ENCODE measurements at regions not wholly inside any gene's neighbourhood (a gene's known extent, or its start where the extent isn't known, plus 50 kb on each side); places are given as distances from the start of the nearest gene placed in this dataset.

DNA sequence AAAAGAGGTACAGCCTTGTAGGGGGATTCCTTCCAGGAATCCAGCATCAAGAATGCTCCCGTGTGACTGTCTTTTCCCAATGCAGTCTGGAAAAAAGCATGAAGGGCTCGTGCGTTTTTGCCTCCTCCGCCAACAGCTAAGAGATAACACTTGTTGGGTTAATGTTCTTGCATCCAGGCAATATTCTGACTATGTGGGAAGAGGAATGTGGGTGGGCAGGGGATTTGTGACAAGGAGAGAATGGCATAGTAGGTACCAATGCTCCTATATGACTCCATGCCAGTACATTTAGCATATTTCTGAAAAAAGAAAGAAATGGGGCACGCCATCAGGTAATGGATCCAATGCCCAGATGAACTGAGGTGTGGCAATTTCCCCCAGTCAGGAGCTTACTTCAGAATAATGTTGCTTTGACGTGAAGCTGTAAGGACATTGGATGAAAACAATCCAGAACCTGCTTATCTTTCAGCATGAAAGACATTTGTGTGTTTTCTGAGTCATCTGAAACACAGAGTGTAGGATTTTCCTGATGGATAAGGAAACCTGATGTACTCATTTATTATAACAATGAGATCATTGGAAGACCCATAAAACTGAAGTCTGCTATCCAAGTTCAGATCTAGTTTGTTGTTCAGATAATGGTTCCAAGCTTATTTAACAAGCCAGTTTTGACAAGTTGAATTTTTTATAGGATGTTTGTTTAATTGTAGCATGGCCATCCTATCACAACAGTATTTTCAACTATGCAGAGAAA, 105.5 kb downstream of the LYPLAL1 start:
- H3K4me1 ChIP-seq (ENCODE audit: control insufficient read depth, insufficient read depth, low read length): peaks cover 4% of the 10 kb centered on the region
- no peak overlapping the region for H3K9ac ChIP-seq (ENCODE audit: low read length)
- no peaks in the 10 kb centered on the region for H3K36me3 ChIP-seq (ENCODE audit: control insufficient read depth, insufficient read depth, low read length)
- no peak overlapping the region for H3K4me3 ChIP-seq (ENCODE audit: low read length)
- no peaks in the 10 kb centered on the region for H3K27me3 ChIP-seq (ENCODE audit: control insufficient read depth, insufficient read depth, low read length)
- H3K27ac ChIP-seq (ENCODE audit: low read depth, low read length): no peak overlapping the region

DNA sequence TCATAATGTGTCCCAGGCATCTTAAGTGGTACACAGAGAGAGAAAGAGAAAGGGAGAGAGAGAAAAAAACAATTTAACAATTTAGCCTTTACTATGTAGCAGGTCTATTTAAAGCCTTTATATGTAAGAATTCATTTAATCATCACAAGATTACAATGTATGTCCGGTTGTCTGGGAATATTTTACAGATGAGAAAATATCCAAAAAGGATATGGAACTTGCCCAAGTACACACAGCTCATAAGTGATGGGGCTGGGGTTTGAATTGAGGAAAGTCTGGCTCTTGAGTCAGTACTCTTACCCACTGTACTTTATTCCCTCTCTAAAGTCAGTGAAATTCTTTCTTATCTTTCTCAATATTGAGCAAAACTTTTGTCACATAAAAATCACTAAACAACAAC, 104.6 kb downstream of the LYPLAL1 start:
- Histone ChIP-seq H3K4me3 (ENCODE audit: low read length) (no peak overlapping the region), H3K27me3 (ENCODE audit: control insufficient read depth, insufficient read depth, low read length) (no peaks in the 10 kb centered on the region), H3K36me3 (ENCODE audit: control insufficient read depth, insufficient read depth, low read length) (no peaks in the 10 kb centered on the region), H3K27ac (ENCODE audit: low read depth, low read length) (no peak overlapping the region), H3K4me1 (ENCODE audit: control insufficient read depth, insufficient read depth, low read length) (peaks cover 4% of the 10 kb centered on the region), H3K9ac (ENCODE audit: low read length) (no peak overlapping the region)

DNA sequence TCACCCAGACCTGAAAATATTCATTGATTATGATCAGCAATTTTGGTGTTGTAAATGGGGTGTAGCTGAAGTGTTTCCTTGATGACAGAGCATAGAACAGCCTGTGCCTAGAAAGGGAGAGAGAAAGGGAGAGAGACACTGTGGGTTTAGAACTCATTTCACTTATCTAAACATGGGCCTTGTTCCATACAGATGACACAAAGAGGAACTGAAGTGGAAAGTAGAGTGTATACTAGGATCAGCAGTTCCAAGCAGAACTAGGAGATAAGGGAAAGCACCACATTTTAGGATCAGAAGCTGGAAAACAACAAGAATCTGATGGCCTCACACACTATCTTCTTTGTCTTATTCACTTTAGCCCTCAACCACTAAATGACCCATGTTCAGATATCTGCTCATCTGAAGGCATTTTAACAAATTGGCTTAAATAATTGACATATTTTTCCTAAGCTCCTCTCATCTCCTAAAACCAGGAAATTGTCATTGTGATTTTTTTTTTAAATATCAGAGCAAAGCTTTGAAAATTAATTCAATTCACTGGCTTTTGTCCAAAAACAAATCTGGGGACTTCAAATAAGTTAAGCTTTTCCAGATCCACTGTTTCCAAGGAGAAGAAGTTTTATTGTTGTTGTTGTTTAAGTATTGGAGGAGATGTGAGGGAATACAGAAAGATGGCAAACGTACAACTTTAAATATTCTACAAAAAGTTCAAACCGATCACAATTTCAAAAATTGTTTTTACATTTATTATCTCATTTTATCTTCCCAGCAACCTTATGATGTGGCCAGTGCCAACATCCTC, 103.8 kb downstream of the LYPLAL1 start:
- no peak overlapping the region for H3K4me3 ChIP-seq (ENCODE audit: low read length)
- H3K9ac ChIP-seq (ENCODE audit: low read length): no peak overlapping the region
- no peaks in the 10 kb centered on the region for H3K36me3 ChIP-seq (ENCODE audit: control insufficient read depth, insufficient read depth, low read length)
- H3K27me3 ChIP-seq (ENCODE audit: control insufficient read depth, insufficient read depth, low read length): no peaks in the 10 kb centered on the region
- no peak overlapping the region for H3K27ac ChIP-seq (ENCODE audit: low read depth, low read length)
- H3K4me1 ChIP-seq (ENCODE audit: control insufficient read depth, insufficient read depth, low read length): peaks cover 4% of the 10 kb centered on the region

DNA sequence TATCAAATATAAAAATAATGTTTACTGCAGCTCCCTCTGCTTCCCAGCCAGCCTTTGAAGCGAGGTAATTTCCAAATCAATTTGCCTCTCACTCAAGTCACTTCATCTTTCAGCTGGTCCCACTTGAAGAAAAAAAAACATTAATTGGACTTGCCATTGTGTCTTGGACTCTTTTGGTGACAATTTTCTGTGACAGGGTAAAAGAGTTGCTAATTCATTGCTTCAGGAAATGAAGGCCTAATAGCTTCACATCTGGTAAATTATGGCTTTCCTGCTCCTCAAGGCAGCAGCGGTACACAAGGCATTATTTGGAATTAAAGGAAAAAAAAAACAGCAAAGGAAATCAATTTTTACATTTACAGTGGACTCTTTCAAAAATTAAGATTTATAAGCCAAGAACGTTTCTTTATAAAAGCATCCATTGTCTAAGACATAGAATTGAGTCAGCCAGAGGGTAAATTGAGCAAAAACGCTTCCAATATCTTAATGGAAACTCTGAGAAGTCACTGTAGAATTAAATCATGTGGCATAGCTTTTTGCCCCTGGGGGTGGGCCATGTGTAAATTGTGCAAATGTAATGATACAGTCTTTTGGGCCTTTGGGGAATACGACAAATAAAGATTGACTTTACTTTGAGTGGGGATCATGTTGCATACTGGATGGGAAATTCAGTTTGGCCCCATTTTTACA, 102.5 kb downstream of the LYPLAL1 start:
- Histone ChIP-seq H3K27me3 (ENCODE audit: control insufficient read depth, insufficient read depth, low read length) (no peaks in the 10 kb centered on the region), H3K9ac (ENCODE audit: low read length) (no peak overlapping the region), H3K4me1 (ENCODE audit: control insufficient read depth, insufficient read depth, low read length) (peaks cover 4% of the 10 kb centered on the region), H3K4me3 (ENCODE audit: low read length) (no peak overlapping the region), H3K27ac (ENCODE audit: low read depth, low read length) (no peak overlapping the region), H3K36me3 (ENCODE audit: control insufficient read depth, insufficient read depth, low read length) (no peaks in the 10 kb centered on the region)

DNA sequence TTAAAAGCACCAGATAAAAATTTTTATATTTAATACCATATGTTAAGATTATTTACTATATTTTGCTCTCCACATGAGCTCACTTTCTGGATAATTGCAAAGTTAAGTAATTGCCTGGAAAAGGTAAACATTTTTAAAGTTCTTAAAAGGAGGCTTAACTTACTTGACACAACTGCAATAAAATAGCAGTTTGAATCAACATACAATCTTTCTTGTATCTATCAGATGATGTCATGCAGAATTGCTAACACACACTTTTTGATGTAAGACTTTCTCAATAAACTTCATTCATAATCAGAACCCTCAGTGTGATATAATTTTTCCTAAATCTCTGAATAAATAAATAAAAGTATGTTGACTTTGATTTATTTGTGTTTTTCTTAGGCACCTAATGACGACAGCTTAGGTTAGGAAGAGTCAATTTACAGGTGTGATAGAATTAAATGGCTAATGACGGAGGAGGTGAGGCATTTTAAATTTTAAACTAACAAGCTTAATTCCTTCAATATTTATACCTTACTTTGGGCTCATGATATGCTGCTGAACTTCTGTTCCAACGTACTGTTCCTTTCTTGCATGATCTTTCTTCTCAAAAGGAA, 99.5 kb downstream of the LYPLAL1 start:
- Histone ChIP-seq H3K36me3 (ENCODE audit: control insufficient read depth, insufficient read depth, low read length) (no peaks in the 10 kb centered on the region), H3K4me1 (ENCODE audit: control insufficient read depth, insufficient read depth, low read length) (peaks cover 4% of the 10 kb centered on the region), H3K27ac (ENCODE audit: low read depth, low read length) (no peak overlapping the region), H3K9ac (ENCODE audit: low read length) (no peak overlapping the region), H3K27me3 (ENCODE audit: control insufficient read depth, insufficient read depth, low read length) (no peaks in the 10 kb centered on the region), H3K4me3 (ENCODE audit: low read length) (no peak overlapping the region)

DNA sequence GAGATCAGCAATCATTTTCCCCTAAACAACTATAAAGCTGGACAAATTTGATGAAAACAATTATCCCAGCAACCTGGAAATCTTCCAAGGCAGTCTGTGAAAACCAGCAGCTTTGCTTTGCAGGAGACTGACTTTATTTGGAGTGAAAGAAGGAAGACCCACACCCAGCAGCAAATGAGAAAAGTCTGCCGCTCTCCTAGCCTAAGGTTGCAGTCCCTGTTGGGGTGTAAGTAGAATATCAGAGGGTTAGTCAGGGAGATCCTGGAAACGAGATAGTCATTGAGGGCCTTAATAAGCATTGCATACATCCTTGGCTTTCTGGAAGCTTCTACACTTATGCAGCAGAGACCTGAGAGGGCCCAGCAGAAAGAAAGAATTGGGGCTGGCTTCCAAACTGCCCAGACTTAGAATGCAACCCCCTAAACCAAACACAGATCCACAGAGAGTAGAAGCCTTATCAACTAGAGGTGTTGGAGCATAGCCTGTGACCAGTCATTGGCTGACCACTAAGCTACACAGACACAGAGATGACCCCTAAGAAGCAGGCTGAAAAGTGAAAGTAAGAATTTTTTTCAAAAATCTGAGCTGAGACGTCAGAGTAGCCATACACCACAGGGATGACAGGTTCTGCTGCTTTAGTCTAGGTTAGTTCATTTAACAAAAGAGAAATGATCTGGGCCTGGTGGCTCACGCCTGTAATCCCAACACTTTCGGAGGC, 98.3 kb downstream of the LYPLAL1 start:
- Histone ChIP-seq H3K27ac (ENCODE audit: low read depth, low read length) (peak overlapping the region; percentile 10), H3K4me1 (ENCODE audit: control insufficient read depth, insufficient read depth, low read length) (no peaks in the 10 kb centered on the region), H3K4me3 (ENCODE audit: low read length) (no peak overlapping the region), H3K27me3 (ENCODE audit: control insufficient read depth, insufficient read depth, low read length) (no peaks in the 10 kb centered on the region), H3K36me3 (ENCODE audit: control insufficient read depth, insufficient read depth, low read length) (no peaks in the 10 kb centered on the region), H3K9ac (ENCODE audit: low read length) (no peak overlapping the region)

DNA sequence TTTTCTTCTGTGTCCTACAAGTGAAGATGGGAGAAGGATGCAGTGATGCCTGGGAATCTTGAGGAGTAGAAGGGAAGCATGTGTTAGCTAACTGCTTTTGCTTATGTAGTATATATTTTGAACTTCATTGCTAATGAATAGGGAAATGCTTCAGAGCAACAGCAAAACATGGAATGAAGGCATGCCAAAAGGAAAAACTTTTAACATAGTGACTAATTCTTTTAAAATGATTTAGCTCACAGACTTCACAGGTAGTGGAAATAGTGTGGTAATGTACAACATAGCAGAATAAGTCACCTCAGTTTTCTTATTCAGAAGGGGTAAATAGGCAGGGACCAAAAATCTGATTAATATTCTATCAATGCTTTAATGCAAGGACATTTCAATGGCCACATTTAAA, 95.5 kb downstream of the LYPLAL1 start:
- H3K4me1 ChIP-seq (ENCODE audit: control insufficient read depth, insufficient read depth, low read length): no peaks in the 10 kb centered on the region
- H3K9ac ChIP-seq (ENCODE audit: low read length): no peak overlapping the region
- H3K36me3 ChIP-seq (ENCODE audit: control insufficient read depth, insufficient read depth, low read length): no peaks in the 10 kb centered on the region
- H3K27me3 ChIP-seq (ENCODE audit: control insufficient read depth, insufficient read depth, low read length): no peaks in the 10 kb centered on the region
- H3K27ac ChIP-seq (ENCODE audit: low read depth, low read length): no peak overlapping the region
- no peak overlapping the region for H3K4me3 ChIP-seq (ENCODE audit: low read length)

DNA sequence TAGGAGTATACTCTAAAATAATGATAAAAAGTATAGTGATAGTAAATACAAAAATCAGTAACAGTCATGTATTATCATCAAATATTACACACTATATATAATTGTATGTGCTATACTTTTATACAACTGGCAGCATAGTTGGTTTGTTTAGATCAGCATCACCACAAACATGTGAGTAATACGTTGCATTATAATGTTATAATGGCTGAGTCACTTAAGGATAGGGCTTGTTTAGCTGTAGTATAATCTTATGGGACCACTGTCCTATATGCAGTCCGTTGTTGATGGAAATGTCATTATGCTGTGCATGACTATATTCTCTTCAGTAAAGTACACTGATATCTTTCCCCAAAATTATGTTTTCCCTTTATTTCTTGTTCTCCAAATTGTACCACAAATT, 92.8 kb downstream of the LYPLAL1 start:
- H3K27me3 ChIP-seq (ENCODE audit: control insufficient read depth, insufficient read depth, low read length): no peaks in the 10 kb centered on the region
- no peak overlapping the region for H3K4me3 ChIP-seq (ENCODE audit: low read length)
- no peak overlapping the region for H3K9ac ChIP-seq (ENCODE audit: low read length)
- H3K27ac ChIP-seq (ENCODE audit: low read depth, low read length): no peak overlapping the region
- H3K4me1 ChIP-seq (ENCODE audit: control insufficient read depth, insufficient read depth, low read length): no peaks in the 10 kb centered on the region
- H3K36me3 ChIP-seq (ENCODE audit: control insufficient read depth, insufficient read depth, low read length): no peaks in the 10 kb centered on the region

DNA sequence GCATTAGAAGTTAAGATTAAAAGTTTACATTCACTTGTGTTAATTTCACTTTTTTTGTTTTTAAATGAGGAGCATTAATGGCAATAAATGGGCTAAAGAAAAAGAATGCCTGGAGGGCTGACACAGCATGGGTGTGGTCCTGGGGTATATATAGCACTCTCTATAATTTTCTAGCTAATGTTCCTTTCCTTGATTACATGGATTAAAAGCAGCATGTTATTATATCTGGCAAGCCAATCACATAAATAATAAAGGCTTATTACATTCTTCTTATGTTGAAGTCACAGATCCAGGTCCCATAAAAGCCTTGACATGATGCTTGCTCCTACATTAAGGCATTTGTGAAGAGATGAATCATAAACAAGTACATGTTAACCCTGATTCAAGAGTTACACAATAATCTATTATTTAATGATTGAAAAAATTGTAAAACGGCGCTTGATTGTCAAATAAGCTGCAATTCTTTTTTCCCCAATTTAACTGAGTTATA, 91.4 kb downstream of the LYPLAL1 start:
- no peak overlapping the region for H3K4me3 ChIP-seq (ENCODE audit: low read length)
- no peaks in the 10 kb centered on the region for H3K36me3 ChIP-seq (ENCODE audit: control insufficient read depth, insufficient read depth, low read length)
- no peaks in the 10 kb centered on the region for H3K4me1 ChIP-seq (ENCODE audit: control insufficient read depth, insufficient read depth, low read length)
- no peaks in the 10 kb centered on the region for H3K27me3 ChIP-seq (ENCODE audit: control insufficient read depth, insufficient read depth, low read length)
- H3K9ac ChIP-seq (ENCODE audit: low read length): no peak overlapping the region
- H3K27ac ChIP-seq (ENCODE audit: low read depth, low read length): no peak overlapping the region

DNA sequence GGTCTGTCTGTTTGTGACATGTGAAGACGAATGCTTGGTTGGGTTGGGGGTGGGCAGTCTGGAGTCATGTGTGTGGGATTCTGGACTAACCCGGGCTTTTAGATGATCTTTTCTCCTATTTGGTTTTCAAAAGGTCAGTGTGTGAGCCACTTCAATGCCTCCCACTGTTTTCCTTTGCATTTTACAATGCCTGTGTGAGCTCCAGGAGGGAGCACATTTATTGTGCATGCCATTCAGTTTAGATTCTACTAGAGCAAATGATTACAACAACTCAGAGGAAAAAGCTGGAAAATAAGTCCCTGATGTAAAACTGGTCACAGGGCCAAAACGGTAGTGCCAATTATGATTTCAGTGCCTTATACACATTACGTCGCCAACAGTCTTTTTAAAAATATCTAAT, 90.9 kb downstream of the LYPLAL1 start:
- Histone ChIP-seq H3K27me3 (ENCODE audit: control insufficient read depth, insufficient read depth, low read length) (no peaks in the 10 kb centered on the region), H3K9ac (ENCODE audit: low read length) (no peak overlapping the region), H3K4me3 (ENCODE audit: low read length) (no peak overlapping the region), H3K36me3 (ENCODE audit: control insufficient read depth, insufficient read depth, low read length) (no peaks in the 10 kb centered on the region), H3K27ac (ENCODE audit: low read depth, low read length) (no peak overlapping the region), H3K4me1 (ENCODE audit: control insufficient read depth, insufficient read depth, low read length) (no peaks in the 10 kb centered on the region)

Data from rectal smooth muscle tissue (tissue), 1 donor.